Heart left ventricle (tissue), 16 donors: ENCODE measurements at regions not wholly inside any gene's neighbourhood (a gene's known extent, or its start where the extent isn't known, plus 50 kb on each side); places are given as distances from the start of the nearest gene placed in this dataset.

Source experiments
- ATAC-seq, 4 donors: fragments of 200-7000 bp; cut with Tn5 transposase; one replicate each; pipeline ENCODE4 v1.9.1; 2020 to 2022; ENCODE audit warnings: moderate library complexity in 4 of 4, mild to moderate bottlenecking in 3 of 4, moderate number of reproducible peaks in 1 of 4
- DNase-seq, 5 donors: peaks; one replicate each; pipeline ENCODE4 v3.0.0-alpha.2; 2020
- H3K27ac ChIP-seq, 12 donors: fragments of 200-600 bp; sonication (generic) in 4 of 12; one replicate each; pipeline versions ENCODE4 v1.5.0 to v1.8.0; 2016 to 2022; ENCODE audit warnings: mild to moderate bottlenecking in 2 of 12
- H3K27me3 ChIP-seq, 9 donors: fragments of 200-600 bp; sonication (generic) in 2 of 9; one replicate each; pipeline versions ENCODE4 v1.5.1 to v1.8.0; 2016 to 2022; ENCODE audit warnings: mild to moderate bottlenecking in 3 of 9
- H3K36me3 ChIP-seq, 9 donors: fragments of 200-600 bp; sonication (generic) in 2 of 9; one replicate each; pipeline versions ENCODE4 v1.5.0 to v1.8.0; 2018 to 2022; ENCODE audit warnings: mild to moderate bottlenecking in 2 of 9
- H3K4me1 ChIP-seq, 12 donors: fragments of 200-600 bp; sonication (generic) in 4 of 12; one replicate each; pipeline versions ENCODE4 v1.5.0 to v1.8.0; 2016 to 2022; ENCODE audit warnings: mild to moderate bottlenecking in 3 of 12
- H3K4me3 ChIP-seq, 12 donors: fragments of 200-600 bp; sonication (generic) in 4 of 12; one replicate each; pipeline versions ENCODE4 v1.5.0 to v1.8.0; 2017 to 2022; ENCODE audit warnings: mild to moderate bottlenecking in 9 of 12, moderate library complexity in 4 of 12
- H3K9me3 ChIP-seq, 12 donors: fragments of 200-600 bp; sonication (generic) in 4 of 12; one replicate each; pipeline versions ENCODE4 v1.5.0 to v1.8.0; 2016 to 2022; ENCODE audit warnings: mild to moderate bottlenecking in 1 of 12
- POLR2A ChIP-seq, 2 donors: fragments of 450-650 bp; IDR thresholded peaks; one replicate each; pipeline ENCODE4 v1.6.1; 2017; ENCODE audit warnings: antibody characterized with exemption in 2 of 2, mild to moderate bottlenecking in 2 of 2, moderate library complexity in 2 of 2
- WGBS, 4 donors: extraction: QIAGEN DNeasy Blood & Tissue Kit in 2 of 4; methylation state at CpG; one replicate each; pipeline versions ENCODE4 v1.1.5 to v1.1.7; 2013 to 2018; 5-methylcytosine and 5-hydroxymethylcytosine counted together
- intact Hi-C, 10 donors: fragments of 100-400 bp; cut with DNase I; formaldehyde crosslinking; loops; one replicate each; pipeline versions ENCODE4 v1.11.1 to v1.14.2; 2022
- TF ChIP-seq, protein P1 (sequence below), 12 donors: fragments of 200-600 bp; sonication (generic) in 4 of 12; IDR thresholded peaks; one replicate each; pipeline versions ENCODE4 v1.5.0 to v1.8.0; 2018 to 2022; ENCODE audit warnings: antibody characterized with exemption in 12 of 12, mild to moderate bottlenecking in 5 of 12
- donor health status: ischemic (EF 13 %, LVEDD 7.1; RV severe dilation, severe dysfunction).
- donor health status: healthy with polysubstance abuse.
- donor health status: DM: no; HTN: yes; CAD: no.
- donor health status: DM: no; HTN: no; CAD: no.
- donor health status: ischemic (EF 25% LVEDD 6.9; RV normal size, moderate dysfunction).
- donor health status: ischemic (EF 25% LVEDD 5.7; RV mildly dilated, moderate dysfunction).
- donor health status: healthy.
- donor health status: DM: yes; HTN: yes; CAD: no.
- donor health status: ischemic (EF 35%, LVEDD 5.7; RV mildly dilated, moderate dysfunction).
- donor health status: nonischemic (EF 11% LVEDD 7.7; RV severe dilation, severe dysfunction).
- donor health status: DM: yes; HTN: yes; CAD: no.
- donor health status: PGD.
- donor health status: ischemic (EF 29% LVEDD 5.4; RV normal size, mild dysfunction).
- donor health status: nonischemic (EF 23%, LVEDD 6.1; RV moderate dilation, normal function).

DNA sequence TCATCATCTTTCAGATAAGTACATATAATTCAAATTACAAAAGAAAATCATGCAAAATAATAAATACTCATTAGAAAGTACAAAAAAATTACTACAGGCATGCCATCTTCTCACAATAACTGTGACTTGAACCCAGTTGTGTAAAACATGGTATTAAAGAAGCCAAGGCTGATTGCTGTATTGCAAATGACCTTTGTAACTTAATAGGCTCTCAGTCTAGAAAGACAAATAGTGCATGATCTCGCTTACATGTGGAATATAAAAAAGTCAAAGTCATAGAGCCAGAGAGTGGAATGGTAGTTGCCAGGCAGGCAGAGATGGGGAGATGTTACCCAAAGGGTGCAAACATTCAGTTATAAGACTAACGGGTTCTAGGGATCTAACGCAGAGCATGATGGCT is 626.1 kb downstream of the COL12A1 start:
- DNase-seq (no peak), ATAC-seq (no peak)
- no peak overlapping the region for H3K27ac ChIP-seq
- no peaks in the 10 kb centered on the region for H3K36me3 ChIP-seq
- TF ChIP-seq, protein P1, sequence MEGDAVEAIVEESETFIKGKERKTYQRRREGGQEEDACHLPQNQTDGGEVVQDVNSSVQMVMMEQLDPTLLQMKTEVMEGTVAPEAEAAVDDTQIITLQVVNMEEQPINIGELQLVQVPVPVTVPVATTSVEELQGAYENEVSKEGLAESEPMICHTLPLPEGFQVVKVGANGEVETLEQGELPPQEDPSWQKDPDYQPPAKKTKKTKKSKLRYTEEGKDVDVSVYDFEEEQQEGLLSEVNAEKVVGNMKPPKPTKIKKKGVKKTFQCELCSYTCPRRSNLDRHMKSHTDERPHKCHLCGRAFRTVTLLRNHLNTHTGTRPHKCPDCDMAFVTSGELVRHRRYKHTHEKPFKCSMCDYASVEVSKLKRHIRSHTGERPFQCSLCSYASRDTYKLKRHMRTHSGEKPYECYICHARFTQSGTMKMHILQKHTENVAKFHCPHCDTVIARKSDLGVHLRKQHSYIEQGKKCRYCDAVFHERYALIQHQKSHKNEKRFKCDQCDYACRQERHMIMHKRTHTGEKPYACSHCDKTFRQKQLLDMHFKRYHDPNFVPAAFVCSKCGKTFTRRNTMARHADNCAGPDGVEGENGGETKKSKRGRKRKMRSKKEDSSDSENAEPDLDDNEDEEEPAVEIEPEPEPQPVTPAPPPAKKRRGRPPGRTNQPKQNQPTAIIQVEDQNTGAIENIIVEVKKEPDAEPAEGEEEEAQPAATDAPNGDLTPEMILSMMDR (IDR thresholded peaks at IDR 0.05): no peak
- TF ChIP-seq POLR2A (IDR thresholded peaks at IDR 0.05): no peak
- H3K27me3 ChIP-seq: no peaks in the 10 kb centered on the region
- H3K4me1 ChIP-seq: no peaks in the 10 kb centered on the region
- WGBS, 4 donors: 90 to 96% (median 94%) methylated on average over 3 of the region's 3 CpGs
- no peaks in the 10 kb centered on the region for H3K9me3 ChIP-seq
- H3K4me3 ChIP-seq: no peak overlapping the region
- intact Hi-C loops: loop anchor here in 7 of 10 donors (5.0 to 10.0 kb wide), 7 partner anchors 485 to 842 kb away; partner anchors contain the start of gene COL12A1 (in 2 of the 7)

DNA sequence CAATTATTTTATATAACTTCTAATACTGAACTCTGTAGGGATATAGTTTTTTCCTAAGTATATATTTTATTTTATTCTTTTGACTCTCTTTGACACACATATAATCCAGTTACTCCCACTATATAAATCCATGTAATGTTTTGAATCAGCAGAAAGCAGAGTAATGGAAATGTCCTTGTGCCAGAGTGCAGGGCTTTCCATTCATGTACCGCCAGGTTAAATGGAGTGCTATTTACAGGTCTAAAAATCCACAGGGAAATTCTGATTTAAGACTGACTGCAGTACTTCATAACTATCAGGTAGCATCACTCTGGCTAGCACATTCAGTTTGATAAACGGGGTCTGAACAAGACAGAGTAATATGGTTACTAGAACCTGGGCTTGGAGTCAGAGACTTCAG is 626.8 kb downstream of the COL12A1 start:
- no peaks in the 10 kb centered on the region for H3K36me3 ChIP-seq
- no peaks in the 10 kb centered on the region for H3K4me1 ChIP-seq
- DNase-seq: no peak
- no peaks in the 10 kb centered on the region for H3K27me3 ChIP-seq
- intact Hi-C loops: loop anchor here in 7 of 10 donors (5.0 to 10.0 kb wide), 7 partner anchors 484 to 842 kb away; partner anchors contain the start of gene COL12A1 (in 2 of the 7)
- ATAC-seq: no peak
- TF ChIP-seq, protein P1 (IDR thresholded peaks at IDR 0.05): no peak
- H3K4me3 ChIP-seq: no peak overlapping the region
- H3K27ac ChIP-seq: no peak overlapping the region
- 83 to 92% (median 88%) methylated on average over 2 of the region's 2 CpGs for WGBS, 4 donors
- no peaks in the 10 kb centered on the region for H3K9me3 ChIP-seq

DNA sequence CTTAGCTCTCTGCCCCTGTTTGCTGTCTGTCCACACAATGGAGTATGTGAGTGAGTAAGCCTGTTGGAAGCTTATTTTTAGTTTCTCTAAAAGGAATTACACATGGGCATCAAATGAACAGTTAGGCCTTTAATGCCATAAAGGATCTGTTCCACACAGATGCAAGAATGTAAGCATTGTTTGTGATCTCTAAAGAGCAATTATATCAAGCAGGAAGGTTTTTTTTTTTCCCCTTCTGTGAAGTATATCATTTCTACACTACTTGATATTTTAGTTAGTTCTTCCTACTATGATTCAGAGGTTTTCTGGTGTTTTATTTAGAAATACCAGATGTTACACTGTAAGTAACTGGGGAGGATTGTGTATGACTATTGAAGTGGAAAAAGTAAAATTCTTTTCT is 627.5 kb downstream of the COL12A1 start:
- DNase-seq: no peak
- intact Hi-C loops: loop anchor here in 7 of 10 donors (5.0 to 10.0 kb wide), 7 partner anchors 484 to 841 kb away; partner anchors contain the start of gene COL12A1 (in 2 of the 7)
- Histone ChIP-seq H3K4me3 (no peak overlapping the region), H3K4me1 (no peaks in the 10 kb centered on the region), H3K36me3 (no peaks in the 10 kb centered on the region), H3K27me3 (no peaks in the 10 kb centered on the region), H3K27ac (no peak overlapping the region), H3K9me3 (no peaks in the 10 kb centered on the region)
- no peak for ATAC-seq
- no peak for TF ChIP-seq POLR2A (IDR thresholded peaks at IDR 0.05)
- TF ChIP-seq, protein P1 (IDR thresholded peaks at IDR 0.05): no peak

DNA sequence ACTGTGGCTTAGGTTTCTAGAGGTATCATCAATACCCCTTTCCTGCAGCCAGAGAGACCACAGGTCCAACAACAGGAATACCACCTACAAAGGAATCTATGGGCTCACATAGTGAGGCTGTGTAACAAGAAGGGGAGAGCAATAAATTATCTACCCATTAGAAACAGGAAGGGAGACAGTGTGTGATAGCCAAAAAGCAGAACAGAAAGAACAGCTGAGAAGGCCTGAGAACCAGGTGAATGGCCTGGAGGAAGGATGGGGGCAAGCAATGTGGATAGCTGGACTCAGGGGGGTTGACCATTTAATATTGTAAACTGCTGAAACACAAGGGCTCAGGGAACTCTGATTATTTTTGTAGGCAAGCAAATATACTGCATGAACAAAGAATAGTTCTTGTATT is 628.2 kb downstream of the COL12A1 start:
- intact Hi-C loops: loop anchor here in 7 of 10 donors (5.0 to 10.0 kb wide), 7 partner anchors 483 to 840 kb away; partner anchors contain the start of gene COL12A1 (in 2 of the 7)
- no peak for DNase-seq
- no peaks in the 10 kb centered on the region for H3K36me3 ChIP-seq
- TF ChIP-seq, protein P1 (IDR thresholded peaks at IDR 0.05): no peak
- no peak for TF ChIP-seq POLR2A (IDR thresholded peaks at IDR 0.05)
- no peak for ATAC-seq
- no peaks in the 10 kb centered on the region for H3K27me3 ChIP-seq
- no peaks in the 10 kb centered on the region for H3K9me3 ChIP-seq
- no peaks in the 10 kb centered on the region for H3K4me1 ChIP-seq
- no peak overlapping the region for H3K4me3 ChIP-seq
- no peak overlapping the region for H3K27ac ChIP-seq
